IMR-90 (cell line): ENCODE measurements at regions not wholly inside any gene's neighbourhood (a gene's known extent, or its start where the extent isn't known, plus 50 kb on each side); places are given as distances from the start of the nearest gene placed in this dataset.

ENCODE experiments used
- ATAC-seq: fragments of 200-7000 bp; cut with Tn5 transposase; 2 replicates; pipeline ENCODE4 v1.9.1; 2020; ENCODE audit warnings: low read depth, mild to moderate bottlenecking, moderate library complexity
- BruUV-seq: library from RNA; stranded (reverse); fragments of 400-500 nt; replicated peaks from 2 replicates; lab custom pipeline; 2021; lab: Mats Ljungman, UMichigan
- CTCF ChIA-PET: fragments of 300-600 bp; formaldehyde crosslinking; extraction: SDS; loops from one replicate; lab custom pipeline; 2021; ENCODE audit warnings: antibody characterized with exemption; lab: Yijun Ruan, JAX
- POLR2A ChIA-PET: fragments of 300-600 bp; sonication (Branson Sonifier 250); formaldehyde crosslinking; loops from one replicate; lab custom pipeline; 2022; ENCODE audit warnings: antibody characterized with exemption; ENCODE audit not compliant: unreplicated experiment; lab: Charles Lee
- DNase-seq: peaks from one replicate; pipeline ENCODE4 v3.0.0; 2013
- H2AFZ ChIP-seq: replicated peaks from 2 replicates; pipeline ENCODE3; 2013; ENCODE audit warnings: low read length, mild to moderate bottlenecking; ENCODE audit not compliant: poor library complexity
- H2AK5ac ChIP-seq: 2 replicates; pipeline ENCODE4 v1.6.1; 2013; ENCODE audit warnings: low read depth, low read length, inconsistent platforms
- H2AK9ac ChIP-seq: replicated peaks from 2 replicates; pipeline ENCODE3; 2013; ENCODE audit warnings: mild to moderate bottlenecking, low read depth, low read length, moderate library complexity; ENCODE audit not compliant: poor library complexity
- H2BK120ac ChIP-seq: 2 replicates; pipeline ENCODE4 v1.6.1; 2013; ENCODE audit warnings: low read depth, low read length, inconsistent platforms
- H2BK15ac ChIP-seq: 3 replicates; pipeline ENCODE4 v1.6.1; 2013; ENCODE audit warnings: low read depth, low read length, inconsistent platforms
- H2BK20ac ChIP-seq: 2 replicates; pipeline ENCODE4 v1.6.1; 2013; ENCODE audit warnings: low read depth, mild to moderate bottlenecking, inconsistent platforms, low read length, moderate library complexity
- H2BK5ac ChIP-seq: 2 replicates; pipeline ENCODE4 v1.6.1; 2013; ENCODE audit warnings: mild to moderate bottlenecking, low read depth, low read length, inconsistent platforms; ENCODE audit not compliant: poor library complexity, severe bottlenecking
- H3K14ac ChIP-seq: replicated peaks from 2 replicates; pipeline ENCODE4 v1.6.1; 2013; ENCODE audit warnings: low read depth, low read length, inconsistent platforms
- H3K18ac ChIP-seq: 2 replicates; pipeline ENCODE4 v1.6.1; 2013; ENCODE audit warnings: low read depth, low read length, control low read depth
- H3K23ac ChIP-seq: 2 replicates; pipeline ENCODE4 v1.6.1; 2013; ENCODE audit warnings: low read depth, low read length, inconsistent platforms
- H3K27ac ChIP-seq: 2 replicates; pipeline ENCODE4 v1.5.1; 2013; ENCODE audit warnings: mild to moderate bottlenecking, control low read depth, low read length; ENCODE audit not compliant: insufficient read depth
- H3K27me3 ChIP-seq: 2 replicates; pipeline ENCODE4 v1.6.1; 2013; ENCODE audit warnings: low read length; ENCODE audit not compliant: control insufficient read depth, insufficient read depth
- H3K36me3 ChIP-seq: 2 replicates; pipeline ENCODE4 v1.6.1; 2013; ENCODE audit warnings: low read length, mixed read lengths; ENCODE audit not compliant: control insufficient read depth, insufficient read depth
- H3K4ac ChIP-seq: 2 replicates; pipeline ENCODE4 v1.6.1; 2013; ENCODE audit warnings: low read depth, low read length, inconsistent platforms
- H3K4me1 ChIP-seq: 2 replicates; pipeline ENCODE4 v1.6.1; 2013; ENCODE audit warnings: low read length, mixed read lengths; ENCODE audit not compliant: control insufficient read depth, insufficient read depth
- H3K4me2 ChIP-seq: 2 replicates; pipeline ENCODE4 v1.6.1; 2013; ENCODE audit warnings: low read depth, mild to moderate bottlenecking, control low read depth, low read length, moderate library complexity
- H3K4me3 ChIP-seq: 2 replicates; pipeline ENCODE4 v1.5.1; 2013; ENCODE audit warnings: low read depth, mild to moderate bottlenecking, control low read depth, low read length, moderate library complexity; ENCODE audit not compliant: insufficient read depth
- H3K56ac ChIP-seq: 2 replicates; pipeline ENCODE4 v1.6.1; 2013; ENCODE audit warnings: low read length, inconsistent platforms; ENCODE audit not compliant: insufficient read depth; ENCODE audit errors: extremely low read depth
- H3K79me1 ChIP-seq, 2 experiments: 2 replicates each; pipeline ENCODE4 v1.6.1; 2013; ENCODE audit warnings: low read length in 2 of 2, inconsistent platforms in 1 of 2, low read depth in 1 of 2
- H3K9ac ChIP-seq: 2 replicates; pipeline ENCODE4 v1.6.1; 2013; ENCODE audit warnings: low read depth, low read length, control low read depth
- H3K9me1 ChIP-seq: 2 replicates; pipeline ENCODE4 v1.6.1; 2013; ENCODE audit warnings: low read length, inconsistent platforms; ENCODE audit not compliant: insufficient read depth
- H3K9me3 ChIP-seq: 2 replicates; pipeline ENCODE4 v1.6.1; 2013; ENCODE audit warnings: low read length; ENCODE audit not compliant: control insufficient read depth, insufficient read depth
- H4K20me1 ChIP-seq: 2 replicates; pipeline ENCODE4 v1.6.1; 2013; ENCODE audit warnings: low read length, inconsistent platforms; ENCODE audit not compliant: insufficient read depth
- H4K5ac ChIP-seq: 2 replicates; pipeline ENCODE4 v1.6.1; 2013; ENCODE audit warnings: mild to moderate bottlenecking, low read depth, low read length, control low read depth
- H4K8ac ChIP-seq, 2 experiments: 2 replicates each; pipeline ENCODE4 v1.6.1; 2013; ENCODE audit warnings: low read depth in 2 of 2, low read length in 2 of 2, control low read depth in 1 of 2, inconsistent platforms in 1 of 2
- H4K91ac ChIP-seq: 2 replicates; pipeline ENCODE4 v1.6.1; 2013; ENCODE audit warnings: low read depth, low read length, inconsistent platforms; ENCODE audit not compliant: insufficient read depth
- BHLHE40 ChIP-seq: fragments of 150-350 bp; IDR thresholded peaks from 2 replicates; pipeline ENCODE4 v1.6.1; 2016; ENCODE audit warnings: mild to moderate bottlenecking, low read depth, low read length
- CEBPB ChIP-seq: IDR thresholded peaks from 2 replicates; pipeline ENCODE4 v1.6.1; 2012; ENCODE audit warnings: low read depth, low read length, improper control_type of control experiment
- CHD1 ChIP-seq: IDR thresholded peaks from 2 replicates; pipeline ENCODE4 v1.6.1; 2012; ENCODE audit warnings: low read depth, low read length, improper control_type of control experiment
- CTCF ChIP-seq: conservative IDR thresholded peaks from 2 replicates; pipeline ENCODE4 v1.5.1; 2012; ENCODE audit warnings: mild to moderate bottlenecking, low read depth, low read length, improper control_type of control experiment
- ELK1 ChIP-seq: fragments of 150-350 bp; IDR thresholded peaks from 2 replicates; pipeline ENCODE4 v1.6.1; 2016; ENCODE audit warnings: low read depth, mild to moderate bottlenecking, low read length, moderate library complexity, borderline replicate concordance
- FOS ChIP-seq: fragments of 150-350 bp; IDR thresholded peaks from 2 replicates; pipeline ENCODE4 v1.6.1; 2016; ENCODE audit warnings: low read depth, low read length
- MAFK ChIP-seq: IDR thresholded peaks from 2 replicates; pipeline ENCODE4 v1.6.1; 2012; ENCODE audit warnings: low read depth, low read length, improper control_type of control experiment
- MAZ ChIP-seq: IDR thresholded peaks from 2 replicates; pipeline ENCODE4 v1.6.1; 2012; ENCODE audit warnings: low read depth, mild to moderate bottlenecking, low read length, improper control_type of control experiment, moderate library complexity, borderline replicate concordance
- MXI1 ChIP-seq: IDR thresholded peaks from 2 replicates; pipeline ENCODE4 v1.6.1; 2012; ENCODE audit warnings: low read depth, mild to moderate bottlenecking, low read length, moderate library complexity, borderline replicate concordance
- NFE2L2 ChIP-seq: fragments of 150-350 bp; IDR thresholded peaks from 2 replicates; pipeline ENCODE4 v1.6.1; 2016; ENCODE audit warnings: low read depth, mild to moderate bottlenecking, low read length
- POLR2A ChIP-seq: IDR thresholded peaks from 2 replicates; pipeline ENCODE4 v1.6.1; 2012; ENCODE audit warnings: mild to moderate bottlenecking, low read depth, low read length
- RAD21 ChIP-seq: IDR thresholded peaks from 2 replicates; pipeline ENCODE4 v1.6.1; 2012; ENCODE audit warnings: low read length, improper control_type of control experiment
- RCOR1 ChIP-seq: IDR thresholded peaks from 2 replicates; pipeline ENCODE4 v1.6.1; 2012; ENCODE audit warnings: mild to moderate bottlenecking, low read length, improper control_type of control experiment; ENCODE audit not compliant: insufficient replicate concordance
- RFX5 ChIP-seq: IDR thresholded peaks from 2 replicates; pipeline ENCODE4 v1.8.0; 2012; ENCODE audit warnings: low read depth, mild to moderate bottlenecking, low read length, moderate library complexity
- SMC3 ChIP-seq: fragments of 150-350 bp; IDR thresholded peaks from 2 replicates; pipeline ENCODE4 v1.6.1; 2016; ENCODE audit warnings: low read depth, mild to moderate bottlenecking, antibody characterized with exemption, low read length, moderate library complexity
- USF2 ChIP-seq: fragments of 150-350 bp; IDR thresholded peaks from 2 replicates; pipeline ENCODE4 v1.6.1; 2017; ENCODE audit warnings: mild to moderate bottlenecking, antibody characterized with exemption, low read length, low read depth
- whole genome bisulfite sequencing, 2 experiments: methylation state at CpG; one replicate each; pipeline versions ENCODE4 v1.1.5 to v1.1.7; 2013; ENCODE audit warnings: missing lambda C conversion rate in 2 of 2; ENCODE audit not compliant: insufficient read length in 1 of 2; ENCODE audit errors: extremely low coverage in 2 of 2; 5-methylcytosine and 5-hydroxymethylcytosine counted together
- dilution Hi-C: fragments of 300-500 bp; cut with HindIII; formaldehyde crosslinking; loops from one replicate; pipeline ENCODE4 v1.14.3; 2018; ENCODE audit warnings: low sequenced_read_pairs; ENCODE audit not compliant: unreplicated experiment
- in situ Hi-C: fragments of 300-500 bp; cut with MboI; formaldehyde crosslinking; loops from 3 replicates; pipeline ENCODE4 v1.14.3; 2019; ENCODE audit warnings: low sequenced_read_pairs, inconsistent platforms, mixed read lengths
- intact Hi-C: fragments of 100-400 bp; cut with micrococcal nuclease; formaldehyde crosslinking; loops from 2 replicates; pipeline ENCODE4 v1.10.0; 2022

GRCh38 chr17:12588531-12588930, 77.2 kb upstream of the MYOCD start:
- ChIA-PET CTCF (no interaction called here), POLR2A (no interaction called here)
- no peak overlapping the region for H3K23ac ChIP-seq
- no peak overlapping the region for H3K4ac ChIP-seq
- no peak overlapping the region for H4K8ac ChIP-seq
- no peaks in the 10 kb centered on the region for H4K20me1 ChIP-seq
- no peak for ATAC-seq
- intact Hi-C loops (no loop called here), dilution Hi-C loops (no loop called here), in situ Hi-C loops (no loop called here)
- H4K5ac ChIP-seq, result no peak overlapping the region
- H2BK5ac ChIP-seq, result no peak overlapping the region
- H3K18ac ChIP-seq, result no peak overlapping the region
- no peak overlapping the region for H3K27ac ChIP-seq
- no peaks in the 10 kb centered on the region for H3K27me3 ChIP-seq
- no peak overlapping the region for H2AK9ac ChIP-seq
- H3K56ac ChIP-seq, result no peak overlapping the region
- no peak overlapping the region for H2BK120ac ChIP-seq
- no peak overlapping the region for H2BK15ac ChIP-seq
- no peak for DNase-seq
- no peaks in the 10 kb centered on the region for H3K36me3 ChIP-seq
- H3K79me1 ChIP-seq, result no peaks in the 10 kb centered on the region
- no peak overlapping the region for H3K9ac ChIP-seq
- 95% methylated on average over 2 of the region's 5 CpGs; no CpG with 5 or more reads in 1 of the 2 experiments for WGBS, 2 experiments
- H2BK20ac ChIP-seq, result no peak overlapping the region
- H2AK5ac ChIP-seq, result no peak overlapping the region
- H3K4me3 ChIP-seq, result no peak overlapping the region
- H3K9me1 ChIP-seq, result peaks cover 3% of the 10 kb centered on the region; the same call in 1 of the 2 replicates
- no peak overlapping the region for H3K14ac ChIP-seq
- no peak overlapping the region for H2AFZ ChIP-seq
- peaks cover 6% of the 10 kb centered on the region for H3K4me1 ChIP-seq
- no peaks in the 10 kb centered on the region for H3K9me3 ChIP-seq
- BruUV-seq, result no TSS peak
- H3K4me2 ChIP-seq, result no peak overlapping the region
- TF ChIP-seq SMC3, result no peak
- no peak for TF ChIP-seq CHD1
- no peak for TF ChIP-seq FOS
- no peak for TF ChIP-seq NFE2L2
- no peak for TF ChIP-seq MAFK
- no peak for TF ChIP-seq MXI1
- TF ChIP-seq RFX5, result no peak
- TF ChIP-seq CEBPB, result no peak
- no peak for TF ChIP-seq RAD21
- no peak for TF ChIP-seq CTCF
- TF ChIP-seq RCOR1, result no peak
- no peak for TF ChIP-seq MAZ
- TF ChIP-seq BHLHE40, result no peak
- TF ChIP-seq USF2, result no peak
- no peak for TF ChIP-seq POLR2A
- no peak for TF ChIP-seq ELK1
- no peak overlapping the region for H4K91ac ChIP-seq
